Stomach (tissue), 4 donors: ENCODE measurements at regions not wholly inside any gene's neighbourhood (a gene's known extent, or its start where the extent isn't known, plus 50 kb on each side); places are given as distances from the start of the nearest gene placed in this dataset.

Experiments used
- CTCF ChIP-seq, 7 experiments: fragments of 450-650 bp in 4 of 7; fragments of 200-600 bp in 3 of 7; sonication (generic) in 3 of 7; IDR thresholded peaks; one replicate each; pipeline ENCODE4 v1.5.1; 2016 to 2019; ENCODE audit warnings: antibody characterized with exemption in 7 of 7, control low read depth in 2 of 7, mild to moderate bottlenecking in 1 of 7
- EP300 ChIP-seq: sonication (generic); formaldehyde crosslinking; IDR thresholded peaks from one replicate; pipeline ENCODE4 v1.6.1; 2017; ENCODE audit warnings: antibody characterized with exemption
- POLR2A ChIP-seq, 4 donors: fragments of 450-650 bp; IDR thresholded peaks; one replicate each; pipeline ENCODE4 v1.6.1; 2016; ENCODE audit warnings: antibody characterized with exemption in 4 of 4, control low read depth in 2 of 4, mild to moderate bottlenecking in 1 of 4, moderate library complexity in 1 of 4
- POLR2AphosphoS5 ChIP-seq, 3 donors: sonication (generic); formaldehyde crosslinking; IDR thresholded peaks; one replicate each; pipeline ENCODE4 v1.6.1; 2016; ENCODE audit warnings: antibody characterized with exemption in 3 of 3

GRCh38 chr13:69589531-69590235, 517.9 kb upstream of the ATXN8OS start:
- no peak for TF ChIP-seq POLR2AphosphoS5 (IDR thresholded peaks at IDR 0.05)
- no peak for TF ChIP-seq CTCF (IDR thresholded peaks at IDR 0.05)
- TF ChIP-seq EP300: no peak
- TF ChIP-seq POLR2A (IDR thresholded peaks at IDR 0.05): no peak
